ENCODE measurements at regions not wholly inside any gene's neighbourhood (a gene's known extent, or its start where the extent isn't known, plus 50 kb on each side); places are given as distances from the start of the nearest gene placed in this dataset.

DNA sequence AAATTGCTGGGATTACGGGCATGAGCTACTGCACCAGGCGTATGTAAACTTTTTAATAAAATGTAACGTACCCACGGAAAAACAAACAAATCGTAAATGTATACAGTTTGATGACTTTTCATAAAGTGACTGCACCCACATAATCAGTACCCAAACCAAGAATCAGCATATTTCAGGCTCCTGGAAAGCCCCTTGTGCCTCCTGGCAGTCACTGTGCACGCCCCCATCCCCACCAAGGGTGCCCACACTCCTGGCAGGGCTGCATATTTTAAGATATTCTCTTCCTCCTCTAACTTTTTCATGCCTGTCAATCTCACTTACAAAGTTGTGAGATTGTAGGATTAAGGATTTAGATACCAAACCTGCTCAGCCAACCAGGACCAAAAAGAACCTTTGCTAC, 305.5 kb downstream of the SHQ1 start:
- H3K36me3 ChIP-seq (ENCODE audit: low read length), result no peaks in the 10 kb centered on the region
- no peaks in the 10 kb centered on the region for H3K9me2 ChIP-seq (replicated peaks; ENCODE audit: insufficient read depth, low read length)
- no peaks in the 10 kb centered on the region for H4K20me1 ChIP-seq (ENCODE audit: low read depth, low read length)
- no peaks in the 10 kb centered on the region for H3K9me3 ChIP-seq (ENCODE audit: insufficient read depth, low read length)
- H3F3A ChIP-seq (ENCODE audit: insufficient read depth), result no peaks in the 10 kb centered on the region
- H3K27me3 ChIP-seq (ENCODE audit: low read length), result no peaks in the 10 kb centered on the region
- no peak overlapping the region for H3K4me3 ChIP-seq (ENCODE audit: insufficient read depth, low read length, poor library complexity, severe bottlenecking)
- no peak overlapping the region for H3K27ac ChIP-seq (ENCODE audit: low read depth, low read length)
- no peaks in the 10 kb centered on the region for H3K79me2 ChIP-seq (ENCODE audit: insufficient read depth, low read length)
- TF ChIP-seq EZH2phosphoT487 (conservative IDR thresholded peaks at IDR 0.05; ENCODE audit: low read length), result no peak
- TF ChIP-seq, protein P1, sequence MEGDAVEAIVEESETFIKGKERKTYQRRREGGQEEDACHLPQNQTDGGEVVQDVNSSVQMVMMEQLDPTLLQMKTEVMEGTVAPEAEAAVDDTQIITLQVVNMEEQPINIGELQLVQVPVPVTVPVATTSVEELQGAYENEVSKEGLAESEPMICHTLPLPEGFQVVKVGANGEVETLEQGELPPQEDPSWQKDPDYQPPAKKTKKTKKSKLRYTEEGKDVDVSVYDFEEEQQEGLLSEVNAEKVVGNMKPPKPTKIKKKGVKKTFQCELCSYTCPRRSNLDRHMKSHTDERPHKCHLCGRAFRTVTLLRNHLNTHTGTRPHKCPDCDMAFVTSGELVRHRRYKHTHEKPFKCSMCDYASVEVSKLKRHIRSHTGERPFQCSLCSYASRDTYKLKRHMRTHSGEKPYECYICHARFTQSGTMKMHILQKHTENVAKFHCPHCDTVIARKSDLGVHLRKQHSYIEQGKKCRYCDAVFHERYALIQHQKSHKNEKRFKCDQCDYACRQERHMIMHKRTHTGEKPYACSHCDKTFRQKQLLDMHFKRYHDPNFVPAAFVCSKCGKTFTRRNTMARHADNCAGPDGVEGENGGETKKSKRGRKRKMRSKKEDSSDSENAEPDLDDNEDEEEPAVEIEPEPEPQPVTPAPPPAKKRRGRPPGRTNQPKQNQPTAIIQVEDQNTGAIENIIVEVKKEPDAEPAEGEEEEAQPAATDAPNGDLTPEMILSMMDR (IDR thresholded peaks at IDR 0.05; ENCODE audit: insufficient read depth, low read length, poor library complexity, severe bottlenecking), result no peak
- H3K9ac ChIP-seq (ENCODE audit: low read length), result no peak overlapping the region
- H3K4me2 ChIP-seq (ENCODE audit: low read depth, low read length, poor library complexity, severe bottlenecking), result no peak overlapping the region
- no peak overlapping the region for H2AFZ ChIP-seq (ENCODE audit: low read depth, low read length, severe bottlenecking)

DNA sequence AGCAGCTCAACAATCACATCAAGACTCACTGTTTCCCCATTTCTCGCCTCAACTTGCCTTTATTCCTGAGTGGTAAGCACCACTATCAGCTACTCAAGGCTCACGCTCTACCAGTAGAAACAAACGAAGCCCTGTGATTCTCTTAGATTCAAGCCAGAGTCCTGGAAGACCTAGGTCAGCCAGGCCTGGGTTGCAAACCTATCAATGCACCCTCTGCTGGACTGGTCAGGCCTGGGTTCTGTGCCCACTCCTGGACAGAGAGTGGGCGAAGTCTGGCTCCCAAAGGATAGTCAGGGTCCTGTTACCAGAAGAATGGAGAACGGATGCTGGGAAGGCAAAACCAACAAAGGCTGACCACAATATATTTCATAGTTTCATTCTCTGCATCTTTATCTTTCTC, 308.4 kb downstream of the SHQ1 start:
- Histone ChIP-seq H3K27me3 (ENCODE audit: low read length) (no peaks in the 10 kb centered on the region), H3K9ac (ENCODE audit: low read length) (no peak overlapping the region), H3F3A (ENCODE audit: insufficient read depth) (no peaks in the 10 kb centered on the region), H3K27ac (ENCODE audit: low read depth, low read length) (no peak overlapping the region), H3K9me3 (ENCODE audit: insufficient read depth, low read length) (no peaks in the 10 kb centered on the region), H3K79me2 (ENCODE audit: insufficient read depth, low read length) (no peaks in the 10 kb centered on the region), H3K9me2 (replicated peaks; ENCODE audit: insufficient read depth, low read length) (no peaks in the 10 kb centered on the region), H4K20me1 (ENCODE audit: low read depth, low read length) (no peaks in the 10 kb centered on the region), H2AFZ (ENCODE audit: low read depth, low read length, severe bottlenecking) (no peak overlapping the region), H3K4me3 (ENCODE audit: insufficient read depth, low read length, poor library complexity, severe bottlenecking) (no peak overlapping the region), H3K36me3 (ENCODE audit: low read length) (no peaks in the 10 kb centered on the region), H3K4me2 (ENCODE audit: low read depth, low read length, poor library complexity, severe bottlenecking) (no peak overlapping the region)
- no peak for TF ChIP-seq EZH2phosphoT487 (conservative IDR thresholded peaks at IDR 0.05; ENCODE audit: low read length)
- TF ChIP-seq, protein P1 (IDR thresholded peaks at IDR 0.05; ENCODE audit: insufficient read depth, low read length, poor library complexity, severe bottlenecking), result no peak

DNA sequence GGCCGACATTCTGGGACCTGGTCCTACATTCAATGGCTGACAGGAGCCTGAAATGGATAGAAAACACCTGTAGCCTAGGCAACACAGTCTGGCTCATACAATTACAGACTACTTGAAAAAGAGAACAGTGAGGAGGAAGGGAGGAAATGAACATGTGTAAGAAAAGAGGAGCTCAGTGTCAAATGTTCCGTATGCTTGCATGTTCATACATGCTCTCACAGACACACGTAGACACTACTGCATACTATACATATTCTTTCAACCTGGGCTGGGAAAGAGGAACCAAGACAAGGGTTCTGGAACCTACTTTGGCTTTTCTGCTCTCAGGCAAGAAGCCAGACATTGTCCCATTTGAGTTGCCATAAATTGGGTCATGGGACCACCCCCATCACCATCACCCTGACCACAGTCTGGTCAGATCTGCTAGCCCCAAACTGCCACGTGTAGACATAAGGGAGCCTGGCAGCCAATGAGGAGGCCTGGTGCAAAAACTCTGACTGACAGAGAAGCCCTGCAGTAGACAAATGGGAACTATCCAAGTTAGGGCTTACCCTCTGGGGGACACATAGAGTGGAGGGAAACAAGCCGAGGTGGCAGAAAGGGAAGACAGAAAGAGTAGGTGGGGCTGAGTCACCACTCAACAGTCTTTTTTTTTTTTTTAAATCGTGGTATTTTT, 310.0 kb downstream of the SHQ1 start:
- Histone ChIP-seq H3K79me2 (ENCODE audit: insufficient read depth, low read length) (no peaks in the 10 kb centered on the region), H3K36me3 (ENCODE audit: low read length) (no peaks in the 10 kb centered on the region), H3K9me2 (replicated peaks; ENCODE audit: insufficient read depth, low read length) (no peaks in the 10 kb centered on the region), H2AFZ (ENCODE audit: low read depth, low read length, severe bottlenecking) (no peak overlapping the region), H4K20me1 (ENCODE audit: low read depth, low read length) (no peaks in the 10 kb centered on the region), H3K9me3 (ENCODE audit: insufficient read depth, low read length) (no peaks in the 10 kb centered on the region), H3K27ac (ENCODE audit: low read depth, low read length) (no peak overlapping the region), H3F3A (ENCODE audit: insufficient read depth) (no peaks in the 10 kb centered on the region), H3K4me3 (ENCODE audit: insufficient read depth, low read length, poor library complexity, severe bottlenecking) (no peak overlapping the region), H3K4me2 (ENCODE audit: low read depth, low read length, poor library complexity, severe bottlenecking) (no peak overlapping the region), H3K27me3 (ENCODE audit: low read length) (no peaks in the 10 kb centered on the region), H3K9ac (ENCODE audit: low read length) (no peak overlapping the region)
- TF ChIP-seq EZH2phosphoT487 (conservative IDR thresholded peaks at IDR 0.05; ENCODE audit: low read length), result no peak
- TF ChIP-seq, protein P1 (IDR thresholded peaks at IDR 0.05; ENCODE audit: insufficient read depth, low read length, poor library complexity, severe bottlenecking), result no peak

All from SU-DHL-6 (cell line).